IMR-90 (cell line): ENCODE measurements at regions not wholly inside any gene's neighbourhood (a gene's known extent, or its start where the extent isn't known, plus 50 kb on each side); places are given as distances from the start of the nearest gene placed in this dataset.
"Not testable (repeated sequence)": the region's sequence is repeated elsewhere in the genome, so short reads cannot be mapped to it uniquely, and the experiment has no call there.

Experiments used
- ATAC-seq: fragments of 200-7000 bp; cut with Tn5 transposase; 2 replicates; pipeline ENCODE4 v1.9.1; 2020; ENCODE audit warnings: low read depth, mild to moderate bottlenecking, moderate library complexity
- BruUV-seq: library from RNA; stranded (reverse); fragments of 400-500 nt; replicated peaks from 2 replicates; lab custom pipeline; 2021; lab: Mats Ljungman, UMichigan
- CTCF ChIA-PET: fragments of 300-600 bp; formaldehyde crosslinking; extraction: SDS; loops from one replicate; lab custom pipeline; 2021; ENCODE audit warnings: antibody characterized with exemption; lab: Yijun Ruan, JAX
- POLR2A ChIA-PET: fragments of 300-600 bp; sonication (Branson Sonifier 250); formaldehyde crosslinking; loops from one replicate; lab custom pipeline; 2022; ENCODE audit warnings: antibody characterized with exemption; ENCODE audit not compliant: unreplicated experiment; lab: Charles Lee
- DNase-seq: peaks from one replicate; pipeline ENCODE4 v3.0.0; 2013
- H2AFZ ChIP-seq: replicated peaks from 2 replicates; pipeline ENCODE3; 2013; ENCODE audit warnings: low read length, mild to moderate bottlenecking; ENCODE audit not compliant: poor library complexity
- H2AK5ac ChIP-seq: 2 replicates; pipeline ENCODE4 v1.6.1; 2013; ENCODE audit warnings: low read depth, low read length, inconsistent platforms
- H2AK9ac ChIP-seq: replicated peaks from 2 replicates; pipeline ENCODE3; 2013; ENCODE audit warnings: mild to moderate bottlenecking, low read depth, low read length, moderate library complexity; ENCODE audit not compliant: poor library complexity
- H2BK120ac ChIP-seq: 2 replicates; pipeline ENCODE4 v1.6.1; 2013; ENCODE audit warnings: low read depth, low read length, inconsistent platforms
- H2BK15ac ChIP-seq: 3 replicates; pipeline ENCODE4 v1.6.1; 2013; ENCODE audit warnings: low read depth, low read length, inconsistent platforms
- H2BK20ac ChIP-seq: 2 replicates; pipeline ENCODE4 v1.6.1; 2013; ENCODE audit warnings: low read depth, mild to moderate bottlenecking, inconsistent platforms, low read length, moderate library complexity
- H2BK5ac ChIP-seq: 2 replicates; pipeline ENCODE4 v1.6.1; 2013; ENCODE audit warnings: mild to moderate bottlenecking, low read depth, low read length, inconsistent platforms; ENCODE audit not compliant: poor library complexity, severe bottlenecking
- H3K14ac ChIP-seq: replicated peaks from 2 replicates; pipeline ENCODE4 v1.6.1; 2013; ENCODE audit warnings: low read depth, low read length, inconsistent platforms
- H3K18ac ChIP-seq: 2 replicates; pipeline ENCODE4 v1.6.1; 2013; ENCODE audit warnings: low read depth, low read length, control low read depth
- H3K23ac ChIP-seq: 2 replicates; pipeline ENCODE4 v1.6.1; 2013; ENCODE audit warnings: low read depth, low read length, inconsistent platforms
- H3K27ac ChIP-seq: 2 replicates; pipeline ENCODE4 v1.5.1; 2013; ENCODE audit warnings: mild to moderate bottlenecking, control low read depth, low read length; ENCODE audit not compliant: insufficient read depth
- H3K27me3 ChIP-seq: 2 replicates; pipeline ENCODE4 v1.6.1; 2013; ENCODE audit warnings: low read length; ENCODE audit not compliant: control insufficient read depth, insufficient read depth
- H3K36me3 ChIP-seq: 2 replicates; pipeline ENCODE4 v1.6.1; 2013; ENCODE audit warnings: low read length, mixed read lengths; ENCODE audit not compliant: control insufficient read depth, insufficient read depth
- H3K4ac ChIP-seq: 2 replicates; pipeline ENCODE4 v1.6.1; 2013; ENCODE audit warnings: low read depth, low read length, inconsistent platforms
- H3K4me1 ChIP-seq: 2 replicates; pipeline ENCODE4 v1.6.1; 2013; ENCODE audit warnings: low read length, mixed read lengths; ENCODE audit not compliant: control insufficient read depth, insufficient read depth
- H3K4me2 ChIP-seq: 2 replicates; pipeline ENCODE4 v1.6.1; 2013; ENCODE audit warnings: low read depth, mild to moderate bottlenecking, control low read depth, low read length, moderate library complexity
- H3K4me3 ChIP-seq: 2 replicates; pipeline ENCODE4 v1.5.1; 2013; ENCODE audit warnings: low read depth, mild to moderate bottlenecking, control low read depth, low read length, moderate library complexity; ENCODE audit not compliant: insufficient read depth
- H3K56ac ChIP-seq: 2 replicates; pipeline ENCODE4 v1.6.1; 2013; ENCODE audit warnings: low read length, inconsistent platforms; ENCODE audit not compliant: insufficient read depth; ENCODE audit errors: extremely low read depth
- H3K79me1 ChIP-seq, 2 experiments: 2 replicates each; pipeline ENCODE4 v1.6.1; 2013; ENCODE audit warnings: low read length in 2 of 2, inconsistent platforms in 1 of 2, low read depth in 1 of 2
- H3K9ac ChIP-seq: 2 replicates; pipeline ENCODE4 v1.6.1; 2013; ENCODE audit warnings: low read depth, low read length, control low read depth
- H3K9me1 ChIP-seq: 2 replicates; pipeline ENCODE4 v1.6.1; 2013; ENCODE audit warnings: low read length, inconsistent platforms; ENCODE audit not compliant: insufficient read depth
- H3K9me3 ChIP-seq: 2 replicates; pipeline ENCODE4 v1.6.1; 2013; ENCODE audit warnings: low read length; ENCODE audit not compliant: control insufficient read depth, insufficient read depth
- H4K20me1 ChIP-seq: 2 replicates; pipeline ENCODE4 v1.6.1; 2013; ENCODE audit warnings: low read length, inconsistent platforms; ENCODE audit not compliant: insufficient read depth
- H4K5ac ChIP-seq: 2 replicates; pipeline ENCODE4 v1.6.1; 2013; ENCODE audit warnings: mild to moderate bottlenecking, low read depth, low read length, control low read depth
- H4K8ac ChIP-seq, 2 experiments: 2 replicates each; pipeline ENCODE4 v1.6.1; 2013; ENCODE audit warnings: low read depth in 2 of 2, low read length in 2 of 2, control low read depth in 1 of 2, inconsistent platforms in 1 of 2
- H4K91ac ChIP-seq: 2 replicates; pipeline ENCODE4 v1.6.1; 2013; ENCODE audit warnings: low read depth, low read length, inconsistent platforms; ENCODE audit not compliant: insufficient read depth
- CEBPB ChIP-seq: IDR thresholded peaks from 2 replicates; pipeline ENCODE4 v1.6.1; 2012; ENCODE audit warnings: low read depth, low read length, improper control_type of control experiment
- WGBS, 2 experiments: methylation state at CpG; one replicate each; pipeline versions ENCODE4 v1.1.5 to v1.1.7; 2013; ENCODE audit warnings: missing lambda C conversion rate in 2 of 2; ENCODE audit not compliant: insufficient read length in 1 of 2; ENCODE audit errors: extremely low coverage in 2 of 2; 5-methylcytosine and 5-hydroxymethylcytosine counted together
- dilution Hi-C: fragments of 300-500 bp; cut with HindIII; formaldehyde crosslinking; loops from one replicate; pipeline ENCODE4 v1.14.3; 2018; ENCODE audit warnings: low sequenced_read_pairs; ENCODE audit not compliant: unreplicated experiment
- in situ Hi-C: fragments of 300-500 bp; cut with MboI; formaldehyde crosslinking; loops from 3 replicates; pipeline ENCODE4 v1.14.3; 2019; ENCODE audit warnings: low sequenced_read_pairs, inconsistent platforms, mixed read lengths
- intact Hi-C: fragments of 100-400 bp; cut with micrococcal nuclease; formaldehyde crosslinking; loops from 2 replicates; pipeline ENCODE4 v1.10.0; 2022

GRCh38 chr6:63471145-63471544 is 101.1 kb upstream of the LOC128125822 start:
- H2AK5ac ChIP-seq, dilution Hi-C loops, H2BK15ac ChIP-seq, H3K23ac ChIP-seq, H3K9me3 ChIP-seq, H3K4ac ChIP-seq, H2BK120ac ChIP-seq, H2BK5ac ChIP-seq, CTCF ChIA-PET, DNase-seq, H3K4me2 ChIP-seq, H3K36me3 ChIP-seq, H3K4me3 ChIP-seq, POLR2A ChIA-PET, H3K27me3 ChIP-seq, H2AK9ac ChIP-seq, BruUV-seq, H3K18ac ChIP-seq, H4K8ac ChIP-seq, H4K91ac ChIP-seq, H3K79me1 ChIP-seq, H3K56ac ChIP-seq, H3K14ac ChIP-seq, H2BK20ac ChIP-seq, H4K5ac ChIP-seq, ATAC-seq, H3K27ac ChIP-seq, H3K9me1 ChIP-seq, intact Hi-C loops, H3K9ac ChIP-seq, H3K4me1 ChIP-seq, H2AFZ ChIP-seq, in situ Hi-C loops, H4K20me1 ChIP-seq: not testable (repeated sequence)
- TF ChIP-seq CEBPB, result peak; percentile 15; the same call in 1 of the 2 replicates
- WGBS, 2 experiments, result 92% methylated on average over 2 of the region's 2 CpGs; no CpG with 5 or more reads in 1 of the 2 experiments
